Endothelial cell of umbilical vein (primary cell): ENCODE measurements at regions not wholly inside any gene's neighbourhood (a gene's known extent, or its start where the extent isn't known, plus 50 kb on each side); places are given as distances from the start of the nearest gene placed in this dataset.

ENCODE experiments used
- BruUV-seq: library from RNA; stranded (reverse); fragments of 400-500 nt; replicated peaks from 2 replicates; lab custom pipeline; 2021; lab: Mats Ljungman, UMichigan
- CTCF ChIA-PET: fragments of 300-600, 350-600 bp; sonication (Branson Sonifier 250); formaldehyde crosslinking; loops from one replicate; lab custom pipeline; 2021; ENCODE audit warnings: antibody characterized with exemption, inconsistent platforms; lab: Charles Lee
- POLR2A ChIA-PET: fragments of 300-600, 350-600 bp; sonication (Branson Sonifier 250); formaldehyde crosslinking; loops from one replicate; lab custom pipeline; 2021; ENCODE audit warnings: antibody characterized with exemption, inconsistent platforms; lab: Charles Lee
- DNase-seq: peaks from one replicate; pipeline ENCODE4 v3.0.0-alpha.2; 2011; ENCODE audit warnings: low read depth, low spot score
- FAIRE-seq: peaks from 2 replicates; lab custom pipeline; 2011; peaks lifted over from hg19 to GRCh38; lab: Jason Lieb, UNC
- H2AFZ ChIP-seq: 2 replicates; pipeline ENCODE4 v1.6.0; 2012; ENCODE audit warnings: low read depth, low read length, control low read depth, inconsistent platforms
- H3K27ac ChIP-seq: 2 replicates; pipeline ENCODE4 v1.5.1; 2011; ENCODE audit warnings: low read depth, mild to moderate bottlenecking, control low read depth, low read length, moderate library complexity; ENCODE audit not compliant: insufficient read depth
- H3K27me3 ChIP-seq, 2 experiments: 2 replicates each; pipeline versions ENCODE4 v1.6.0 to v1.6.1; 2011; ENCODE audit warnings: low read length in 2 of 2, mixed read lengths in 1 of 2; ENCODE audit not compliant: control insufficient read depth in 2 of 2, insufficient read depth in 2 of 2
- H3K36me3 ChIP-seq, 2 experiments: 2 replicates in 1 of 2; 3 replicates in 1 of 2; pipeline ENCODE4 v1.5.1; 2011; ENCODE audit warnings: low read length in 2 of 2, mild to moderate bottlenecking in 1 of 2, moderate library complexity in 1 of 2; ENCODE audit not compliant: control insufficient read depth in 2 of 2, insufficient read depth in 2 of 2; ENCODE audit errors: extremely low read depth in 1 of 2
- H3K4me1 ChIP-seq: 3 replicates; pipeline ENCODE4 v1.5.1; 2011; ENCODE audit warnings: mild to moderate bottlenecking, low read length; ENCODE audit not compliant: control insufficient read depth, insufficient read depth; ENCODE audit errors: extremely low read depth
- H3K4me2 ChIP-seq: 2 replicates; pipeline ENCODE4 v1.6.1; 2011; ENCODE audit warnings: low read length, control low read depth, mixed read lengths; ENCODE audit not compliant: insufficient read depth
- H3K4me3 ChIP-seq, 3 experiments: fragments of 200-600 bp in 1 of 3; sonication (generic), shearing (Covaris generic) in 1 of 3; replicated peaks in 1 of 3; 2 replicates each; pipeline ENCODE4 v1.5.1; 2011 to 2016; ENCODE audit warnings: control low read depth in 3 of 3, low read length in 3 of 3, mild to moderate bottlenecking in 2 of 3, inconsistent platforms in 1 of 3, low read depth in 1 of 3, moderate library complexity in 1 of 3; ENCODE audit not compliant: insufficient read depth in 1 of 3
- H3K79me2 ChIP-seq: 2 replicates; pipeline ENCODE4 v1.6.0; 2012; ENCODE audit warnings: low read length, inconsistent platforms; ENCODE audit not compliant: control insufficient read depth, insufficient read depth
- H3K9ac ChIP-seq: replicated peaks from 2 replicates; pipeline ENCODE3; 2011; ENCODE audit warnings: low read length, control low read depth; ENCODE audit not compliant: insufficient read depth; ENCODE audit errors: extremely low read depth
- H3K9me1 ChIP-seq: replicated peaks from 3 replicates; pipeline ENCODE4 v1.6.0; 2011; ENCODE audit warnings: mild to moderate bottlenecking, low read length; ENCODE audit not compliant: control insufficient read depth, insufficient read depth; ENCODE audit errors: extremely low read depth
- H3K9me3 ChIP-seq: replicated peaks from 2 replicates; pipeline ENCODE4 v1.5.1; 2012; ENCODE audit warnings: low read length, inconsistent platforms; ENCODE audit not compliant: control insufficient read depth, insufficient read depth
- H4K20me1 ChIP-seq: replicated peaks from 2 replicates; pipeline ENCODE3; 2011; ENCODE audit warnings: mild to moderate bottlenecking, low read length; ENCODE audit not compliant: control insufficient read depth, insufficient read depth; ENCODE audit errors: extremely low read depth
- EZH2 ChIP-seq: IDR thresholded peaks from 2 replicates; pipeline ENCODE4 v1.6.1; 2012; ENCODE audit warnings: borderline replicate concordance, low read depth, mild to moderate bottlenecking, moderate library complexity, low read length, inconsistent platforms; ENCODE audit not compliant: severe bottlenecking
- FOS ChIP-seq: IDR thresholded peaks from 2 replicates; pipeline ENCODE4 v1.6.1; 2011; ENCODE audit warnings: mild to moderate bottlenecking, low read length, moderate library complexity, borderline replicate concordance; ENCODE audit not compliant: insufficient read depth
- GATA2 ChIP-seq: IDR thresholded peaks from 2 replicates; pipeline ENCODE4 v1.7.0; 2011; ENCODE audit warnings: low read depth, mild to moderate bottlenecking, moderate library complexity, mixed read lengths, low read length; ENCODE audit not compliant: insufficient read length, insufficient read depth
- JUN ChIP-seq: IDR thresholded peaks from 2 replicates; pipeline ENCODE4 v1.6.1; 2011; ENCODE audit warnings: borderline replicate concordance, low read depth; ENCODE audit not compliant: insufficient read length, insufficient read depth
- MAX ChIP-seq: IDR thresholded peaks from 2 replicates; pipeline ENCODE4 v1.6.1; 2011; ENCODE audit not compliant: insufficient read depth, insufficient read length
- MYC ChIP-seq: IDR thresholded peaks from one replicate; pipeline ENCODE4 v1.6.1; 2011; ENCODE audit warnings: mild to moderate bottlenecking, low read depth, low read length
- POLR2A ChIP-seq: IDR thresholded peaks from 2 replicates; pipeline ENCODE4 v1.6.1; 2012; ENCODE audit warnings: low read depth, mild to moderate bottlenecking, control low read depth, low read length
- POLR2AphosphoS5 ChIP-seq: IDR thresholded peaks from 2 replicates; pipeline ENCODE4 v1.6.1; 2012; ENCODE audit warnings: low read depth, mild to moderate bottlenecking, control low read depth, low read length, moderate library complexity; ENCODE audit not compliant: insufficient read depth
- dilution Hi-C: fragments of 300-500 bp; cut with MboI; formaldehyde crosslinking; loops from one replicate; pipeline ENCODE4 v1.15.0; 2019; ENCODE audit warnings: low sequenced_read_pairs; ENCODE audit not compliant: extremely low pct_ligation_motif_present
- intact Hi-C: fragments of 100-400 bp; cut with micrococcal nuclease; formaldehyde crosslinking; loops from one replicate; pipeline ENCODE4 v1.10.0; 2022
- TF ChIP-seq, protein P1 (sequence below), 2 donors: IDR thresholded peaks; 1 replicate in 1 of 2; 2 replicates in 1 of 2; pipeline ENCODE4 v1.5.1; 2011; ENCODE audit warnings: low read length in 2 of 2, mild to moderate bottlenecking in 2 of 2, moderate library complexity in 2 of 2, control low read depth in 1 of 2, inconsistent platforms in 1 of 2, low read depth in 1 of 2; ENCODE audit not compliant: insufficient read depth in 1 of 2; ENCODE audit errors: extremely low read depth in 1 of 2

DNA sequence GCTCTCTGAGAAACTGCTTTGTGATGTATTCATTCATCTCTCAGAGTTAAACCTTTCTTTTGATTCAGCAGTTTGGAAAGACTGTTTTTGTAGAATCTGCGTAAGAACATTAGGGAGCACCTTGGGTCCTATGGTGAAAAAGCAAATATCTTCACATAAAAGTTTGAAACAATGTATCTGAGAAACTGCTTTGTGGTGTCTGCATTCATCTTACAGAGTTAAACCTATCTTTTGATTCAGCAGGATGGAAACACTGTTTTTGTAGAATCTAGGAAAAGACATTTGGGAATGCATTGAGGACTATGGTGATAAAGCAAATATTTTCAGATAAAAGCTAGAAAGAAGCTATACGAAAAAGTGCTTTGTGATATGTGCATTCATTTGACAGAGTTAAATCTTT is 361.3 kb downstream of the OR4C45 start:
- H4K20me1 ChIP-seq, result no peaks in the 10 kb centered on the region
- intact Hi-C loops, result no loop called here
- no peak for DNase-seq
- no peaks in the 10 kb centered on the region for H3K9me1 ChIP-seq
- no peaks in the 10 kb centered on the region for H3K79me2 ChIP-seq
- no peak for FAIRE-seq
- no peaks in the 10 kb centered on the region for H3K4me1 ChIP-seq
- TF ChIP-seq FOS (no peak), POLR2AphosphoS5 (no peak), POLR2A (no peak), EZH2 (no peak), MYC (no peak), MAX (no peak), JUN (no peak), GATA2 (no peak)
- TF ChIP-seq, protein P1, sequence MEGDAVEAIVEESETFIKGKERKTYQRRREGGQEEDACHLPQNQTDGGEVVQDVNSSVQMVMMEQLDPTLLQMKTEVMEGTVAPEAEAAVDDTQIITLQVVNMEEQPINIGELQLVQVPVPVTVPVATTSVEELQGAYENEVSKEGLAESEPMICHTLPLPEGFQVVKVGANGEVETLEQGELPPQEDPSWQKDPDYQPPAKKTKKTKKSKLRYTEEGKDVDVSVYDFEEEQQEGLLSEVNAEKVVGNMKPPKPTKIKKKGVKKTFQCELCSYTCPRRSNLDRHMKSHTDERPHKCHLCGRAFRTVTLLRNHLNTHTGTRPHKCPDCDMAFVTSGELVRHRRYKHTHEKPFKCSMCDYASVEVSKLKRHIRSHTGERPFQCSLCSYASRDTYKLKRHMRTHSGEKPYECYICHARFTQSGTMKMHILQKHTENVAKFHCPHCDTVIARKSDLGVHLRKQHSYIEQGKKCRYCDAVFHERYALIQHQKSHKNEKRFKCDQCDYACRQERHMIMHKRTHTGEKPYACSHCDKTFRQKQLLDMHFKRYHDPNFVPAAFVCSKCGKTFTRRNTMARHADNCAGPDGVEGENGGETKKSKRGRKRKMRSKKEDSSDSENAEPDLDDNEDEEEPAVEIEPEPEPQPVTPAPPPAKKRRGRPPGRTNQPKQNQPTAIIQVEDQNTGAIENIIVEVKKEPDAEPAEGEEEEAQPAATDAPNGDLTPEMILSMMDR (IDR thresholded peaks at IDR 0.05; ENCODE audit: extremely low read depth in 1 of 2, insufficient read depth in 1 of 2, low read depth in 1 of 2, low read length in 2 of 2), result no peak
- CTCF ChIA-PET, result no interaction called here
- H3K4me3 ChIP-seq, result no peak overlapping the region
- no peaks in the 10 kb centered on the region for H3K36me3 ChIP-seq
- H3K27ac ChIP-seq, result no peak overlapping the region
- BruUV-seq, result no TSS peak
- dilution Hi-C loops, result no loop called here
- H2AFZ ChIP-seq, result no peak overlapping the region
- H3K27me3 ChIP-seq, result no peaks in the 10 kb centered on the region
- POLR2A ChIA-PET, result no interaction called here
- H3K9ac ChIP-seq, result no peak overlapping the region
- peaks cover 2% of the 10 kb centered on the region for H3K9me3 ChIP-seq
- no peak overlapping the region for H3K4me2 ChIP-seq
